ENCODE measurements at regions not wholly inside any gene's neighbourhood (a gene's known extent, or its start where the extent isn't known, plus 50 kb on each side); places are given as distances from the start of the nearest gene placed in this dataset.

DNA sequence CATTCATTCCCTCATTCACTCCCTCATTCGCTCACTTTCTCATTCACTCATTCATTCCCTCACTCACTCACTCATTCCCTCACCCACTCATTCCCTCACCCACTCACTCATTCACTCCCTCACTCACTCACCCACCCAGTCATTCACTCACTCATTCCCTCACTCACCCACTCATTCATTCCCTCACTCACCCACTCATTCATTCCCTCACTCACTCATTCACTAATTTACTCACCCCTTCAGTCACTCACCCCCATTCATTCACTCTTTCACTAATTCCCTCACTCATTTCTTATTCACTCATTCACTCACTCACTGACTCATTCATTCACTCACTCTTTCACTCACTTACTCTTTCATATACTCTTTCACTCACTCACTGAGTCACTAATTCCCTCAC is 303.1 kb downstream of the C16orf95 start:
- no peak for TF ChIP-seq SUZ12 (IDR thresholded peaks at IDR 0.05; ENCODE audit: extremely low read depth, insufficient read depth, insufficient read length)
- TF ChIP-seq YY1 (IDR thresholded peaks at IDR 0.05; ENCODE audit: insufficient read depth, insufficient read length) = no peak
- no peak for TF ChIP-seq ZNF274 (IDR thresholded peaks at IDR 0.05; ENCODE audit: low read depth, low read length)
